ENCODE measurements at regions not wholly inside any gene's neighbourhood (a gene's known extent, or its start where the extent isn't known, plus 50 kb on each side); places are given as distances from the start of the nearest gene placed in this dataset.
"Not testable (repeated sequence)": the region's sequence is repeated elsewhere in the genome, so short reads cannot be mapped to it uniquely, and the experiment has no call there.

DNA sequence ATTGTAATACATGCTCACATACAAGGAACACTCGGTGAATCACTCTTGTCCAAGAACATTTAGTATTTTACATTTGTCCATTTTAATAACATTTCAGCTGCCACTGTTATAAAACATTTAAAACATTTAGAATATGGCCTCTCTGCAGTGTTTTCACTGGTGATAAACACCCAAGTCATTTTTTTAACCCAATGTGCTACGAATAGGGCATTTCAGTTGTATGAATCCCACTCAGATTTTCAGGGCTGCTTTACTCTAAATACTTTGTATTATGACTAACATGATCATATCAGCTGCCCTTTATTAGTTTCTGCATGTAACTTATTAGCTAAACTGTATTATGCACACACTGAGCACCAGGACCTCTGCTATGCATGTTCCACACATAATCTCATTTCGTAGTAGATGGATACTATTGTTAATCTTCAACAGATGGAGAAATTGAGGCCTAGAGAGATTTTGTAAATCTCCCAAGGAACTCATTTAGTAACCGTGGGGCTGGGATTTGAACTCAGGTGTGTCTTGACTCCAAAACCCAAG, 148.6 kb upstream of the CDIN1 start:
- no peak for DNase-seq

GRCh38 chr15:36432161-36432560, 147.3 kb upstream of the CDIN1 start:
- no peak for DNase-seq

GRCh38 chr15:36434177-36434576, 145.2 kb upstream of the CDIN1 start:
- no peak for DNase-seq

- DNase-seq: no peak
Measured at GRCh38 chr15:36438499-36438898, 140.9 kb upstream of the CDIN1 start.

DNA sequence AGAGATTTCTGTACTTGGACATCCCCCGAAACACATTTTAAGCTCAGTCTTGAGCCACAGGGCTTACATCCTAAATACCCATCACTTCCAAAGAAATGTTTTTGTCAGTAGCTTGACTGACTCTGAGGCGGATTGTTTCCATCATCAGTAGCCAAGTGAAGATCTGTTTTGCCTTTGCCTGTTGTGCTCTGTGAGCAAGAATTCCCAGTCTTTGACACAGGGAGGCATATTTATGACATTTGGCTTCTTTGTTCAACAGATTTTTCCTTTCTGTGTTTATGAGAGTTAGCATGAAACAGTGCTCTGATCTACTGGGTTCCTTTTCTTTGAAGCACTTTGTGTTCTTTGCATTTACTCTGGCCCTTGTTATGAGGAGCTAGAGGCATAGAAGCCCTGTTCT, 132.1 kb upstream of the CDIN1 start:
- DNase-seq: no peak

DNA sequence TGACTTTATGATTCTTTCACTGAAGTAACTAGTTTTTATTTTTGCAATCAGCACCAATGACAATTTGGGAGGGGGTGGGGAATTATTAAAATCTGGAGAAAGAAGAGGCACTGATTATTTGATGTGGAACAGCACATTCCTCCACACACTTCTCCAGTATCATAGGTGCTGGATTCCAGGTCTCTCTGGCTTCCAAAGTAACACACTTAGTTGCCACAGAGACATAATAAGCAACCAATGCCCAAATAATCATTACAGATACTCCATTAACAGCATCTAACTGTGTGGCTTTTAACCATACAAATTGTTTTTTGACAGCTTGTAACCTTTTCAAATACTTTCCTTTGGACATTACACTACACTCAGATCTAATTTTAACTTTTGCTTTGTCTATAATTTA, 131.0 kb upstream of the CDIN1 start:
- DNase-seq: no peak

DNA sequence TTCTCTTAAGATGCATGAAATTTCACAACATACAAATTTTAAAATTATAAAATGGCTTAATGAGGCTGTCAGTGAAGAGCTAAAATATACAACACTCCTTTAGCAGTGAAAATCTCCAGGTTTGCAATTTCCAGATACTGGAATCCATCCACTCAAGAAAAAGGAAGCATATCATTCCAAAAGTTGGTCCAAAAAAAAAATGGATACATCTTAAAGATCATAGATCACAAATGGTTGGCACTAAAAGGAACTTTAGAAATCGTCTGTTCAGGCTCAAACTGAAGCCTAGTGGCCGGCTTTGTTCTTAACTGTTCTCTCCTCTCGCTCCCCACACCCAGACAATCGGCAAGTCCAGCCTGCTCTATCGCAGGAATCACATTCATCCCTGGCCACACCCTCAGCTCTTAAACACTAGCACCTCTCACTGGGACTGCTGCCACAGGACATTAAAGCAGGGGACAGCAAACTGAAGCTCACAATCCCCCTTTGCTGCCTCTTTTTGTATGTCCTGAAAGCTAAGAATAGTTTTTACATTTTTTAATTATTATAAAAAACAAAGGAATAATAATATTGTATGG, 130.3 kb upstream of the CDIN1 start:
- DNase-seq: no peak

- DNase-seq: no peak
Measured at GRCh38 chr15:36449662-36450145, 129.7 kb upstream of the CDIN1 start.

GRCh38 chr15:36454244-36454643, 125.2 kb upstream of the CDIN1 start:
- not testable (repeated sequence) for DNase-seq

DNA sequence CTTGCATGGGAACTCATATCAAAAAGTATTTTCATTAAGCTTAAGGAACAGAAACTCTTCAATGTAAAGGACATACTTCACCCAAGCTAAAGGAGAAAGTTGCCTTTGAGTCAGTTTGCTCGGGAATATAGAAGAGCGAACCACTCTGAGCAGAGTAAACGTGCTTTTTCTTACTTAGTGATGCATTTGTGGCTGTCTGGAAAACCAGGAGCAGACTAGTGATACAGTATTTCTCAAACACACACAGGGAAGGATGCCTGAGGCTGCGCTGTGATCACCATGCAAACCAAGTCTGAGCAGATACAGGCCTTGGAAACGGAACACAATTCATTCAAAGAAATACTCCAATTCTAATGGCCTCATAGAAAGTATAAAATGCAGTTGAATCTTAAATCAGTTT, 121.0 kb upstream of the CDIN1 start:
- no peak for DNase-seq

- DNase-seq: no peak
Measured at GRCh38 chr15:36465304-36465703, 114.1 kb upstream of the CDIN1 start.

DNA sequence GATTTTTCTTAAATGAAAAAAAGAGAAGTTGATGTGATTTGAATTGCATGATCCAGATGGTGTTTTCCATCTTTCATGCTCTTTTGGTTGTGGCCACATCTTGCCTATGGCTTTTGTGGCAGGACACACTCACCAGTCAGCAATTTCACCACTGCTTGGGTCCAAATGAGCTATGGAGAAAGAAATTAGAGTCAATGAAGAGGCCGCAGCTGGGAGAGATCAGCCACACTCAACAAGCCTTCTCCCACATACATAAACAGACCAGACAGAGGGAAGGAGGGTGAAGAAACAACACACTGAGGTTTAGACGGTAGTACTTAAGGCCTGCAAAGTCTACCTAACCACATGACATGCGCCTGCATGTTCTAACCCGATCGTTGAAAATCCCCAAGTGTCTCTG, 110.7 kb upstream of the CDIN1 start:
- no peak for DNase-seq

GRCh38 chr15:36469311-36469966, 110.0 kb upstream of the CDIN1 start:
- DNase-seq: no peak

DNA sequence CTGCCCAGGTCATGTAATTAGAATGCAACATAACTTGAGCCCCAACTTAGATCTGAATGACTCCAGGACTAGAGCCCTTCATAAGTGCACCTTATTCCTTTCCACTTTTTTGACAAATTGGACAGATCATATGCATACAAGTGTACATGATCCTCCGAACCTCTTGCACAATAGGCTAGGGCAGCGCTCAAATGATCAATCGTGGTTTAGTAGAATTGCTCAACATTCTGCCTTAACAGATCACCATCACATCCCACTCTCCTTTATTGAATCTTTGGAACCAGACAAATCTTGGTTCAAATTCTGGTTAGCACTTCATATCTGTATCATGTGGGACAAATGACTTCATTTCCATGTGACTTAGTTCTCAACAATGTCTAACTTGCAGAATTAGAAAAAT, 106.8 kb upstream of the CDIN1 start:
- DNase-seq: no peak

- no peak for DNase-seq
Measured at GRCh38 chr15:36478561-36478960, 100.9 kb upstream of the CDIN1 start.

DNA sequence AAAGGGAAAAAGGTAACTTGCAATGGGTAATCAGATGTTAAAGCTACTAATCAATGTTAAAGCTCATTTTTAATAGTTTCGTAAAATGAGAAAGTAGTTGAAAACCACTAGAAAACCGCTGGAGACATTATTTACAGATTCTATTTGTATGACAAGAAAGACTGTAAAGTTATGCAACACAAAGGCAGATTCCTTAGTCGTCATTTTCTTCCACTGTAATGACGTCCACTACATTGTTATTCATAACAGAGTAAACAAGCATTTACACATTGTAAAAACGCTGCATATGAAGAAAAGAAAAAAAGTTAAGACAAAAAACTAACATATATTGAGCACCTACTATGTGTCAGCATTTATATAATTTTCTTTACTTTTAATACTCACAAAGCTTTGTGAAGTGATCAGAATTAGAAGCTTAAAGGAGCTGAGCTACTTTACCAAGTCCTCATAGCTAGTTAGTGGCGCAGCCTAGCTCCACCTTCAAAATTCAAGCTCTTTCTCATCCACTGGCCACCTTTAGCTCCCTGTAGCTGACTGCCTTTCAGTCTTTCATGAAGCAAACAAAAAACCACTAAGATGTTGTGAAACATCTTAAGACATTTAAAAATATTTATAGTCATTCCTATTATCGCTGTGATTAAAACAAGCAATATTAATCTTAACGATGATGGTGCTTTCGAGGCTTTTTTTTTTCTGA, 100.1 kb upstream of the CDIN1 start:
- DNase-seq: no peak

GRCh38 chr15:36481156-36481555, 98.3 kb upstream of the CDIN1 start:
- no peak for DNase-seq

DNA sequence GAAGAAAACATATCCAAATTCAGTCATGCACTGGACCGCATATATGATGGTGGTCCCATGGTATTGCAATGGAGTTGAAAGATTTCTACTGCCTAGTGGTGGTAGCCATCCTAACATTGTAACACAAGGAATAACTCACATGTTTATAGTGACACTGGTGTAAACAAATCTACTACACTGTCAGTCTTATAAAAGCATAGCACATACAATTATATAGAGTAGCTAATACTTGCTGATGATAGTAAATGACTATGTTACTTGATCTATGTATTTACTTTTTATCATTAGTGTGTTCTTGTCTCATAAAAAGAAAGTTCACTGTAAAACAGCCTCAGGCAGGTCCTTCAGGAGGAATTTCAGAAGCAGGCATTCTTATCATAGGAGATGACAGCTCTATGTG, 96.0 kb upstream of the CDIN1 start:
- no peak for DNase-seq

- no peak for DNase-seq
Measured at GRCh38 chr15:36484038-36484778, 95.2 kb upstream of the CDIN1 start.

DNA sequence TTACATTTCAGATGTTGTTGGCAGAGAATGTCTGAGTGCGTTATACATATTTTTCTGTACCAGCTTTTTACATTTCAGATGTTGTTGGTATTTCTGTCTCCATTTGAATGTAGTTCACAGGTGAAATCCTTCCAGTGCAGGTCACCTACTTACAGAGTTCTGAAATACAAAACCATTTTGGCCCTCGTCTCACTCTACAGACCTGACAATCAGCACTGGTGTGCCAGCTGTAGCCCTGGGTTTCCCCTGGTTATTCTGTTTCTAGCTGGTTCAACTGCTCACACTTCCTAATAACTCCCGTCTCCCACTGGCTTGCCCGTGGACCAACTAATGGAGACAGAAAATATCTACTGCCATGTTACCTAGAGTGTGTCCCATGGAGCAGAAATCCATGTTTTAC, 87.5 kb upstream of the CDIN1 start:
- DNase-seq: no peak

DNA sequence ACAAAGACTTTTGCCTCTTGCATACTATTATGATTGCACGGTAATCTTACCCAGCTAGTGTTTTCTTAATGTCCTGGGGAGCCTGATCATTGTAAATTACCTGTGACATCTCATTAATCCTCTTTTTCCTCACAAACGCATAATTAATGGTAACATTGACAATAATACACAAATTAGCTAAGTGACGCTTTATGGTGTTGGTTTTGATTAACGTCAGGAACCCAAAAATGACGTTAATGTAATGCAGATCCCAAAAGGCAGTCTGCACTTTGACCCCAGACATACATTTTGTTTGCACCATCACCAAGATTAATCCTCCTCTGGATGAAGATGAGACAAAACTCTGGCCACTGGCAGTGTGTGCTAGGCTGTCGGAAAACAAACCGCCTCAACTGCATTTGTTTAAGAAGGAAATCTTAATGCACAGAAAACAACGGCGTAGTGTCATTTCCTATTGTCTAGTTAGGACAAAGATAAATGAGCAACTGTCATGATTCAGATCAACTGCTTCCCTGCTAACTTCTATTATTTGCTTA, 83.9 kb upstream of the CDIN1 start:
- DNase-seq: no peak

GRCh38 chr15:36497901-36498300, 81.5 kb upstream of the CDIN1 start:
- no peak for DNase-seq

GRCh38 chr15:36498401-36498800, 81.0 kb upstream of the CDIN1 start:
- no peak for DNase-seq

All from SHP77 treated with DMSO at 0.1 percent for 48 hours (cell line).